ENCODE measurements at regions not wholly inside any gene's neighbourhood (a gene's known extent, or its start where the extent isn't known, plus 50 kb on each side); places are given as distances from the start of the nearest gene placed in this dataset.

GRCh38 chr22:44554411-44554810 lies 56.4 kb upstream of the RTL6 start:
- Histone ChIP-seq H3K4me3 (no peak overlapping the region), H3K27me3 (ENCODE audit: control insufficient read depth in 2 of 2, insufficient read depth in 2 of 2, low read length in 2 of 2) (peaks cover 11 to 16% of the 10 kb centered on the region in 2 experiments; a peak in 4 of 5 replicates), H3K9me1 (ENCODE audit: control insufficient read depth, insufficient read depth, low read length) (no peaks in the 10 kb centered on the region), H3K4me2 (ENCODE audit: insufficient read depth, low read length) (no peak overlapping the region), H4K20me1 (replicated peaks; ENCODE audit: control insufficient read depth, insufficient read depth, low read length) (no peaks in the 10 kb centered on the region), H3K79me2 (ENCODE audit: control insufficient read depth, insufficient read depth, low read length) (no peaks in the 10 kb centered on the region), H3K36me3 (ENCODE audit: control insufficient read depth, insufficient read depth, low read length) (no peaks in the 10 kb centered on the region), H3K27ac (ENCODE audit: extremely low read depth, low read depth, low read length) (no peak overlapping the region), H3K4me1 (replicated peaks in 1 of 2; ENCODE audit: control insufficient read depth in 2 of 2, insufficient read depth in 2 of 2, low read length in 2 of 2) (peaks cover 0 to 5% of the 10 kb centered on the region in 2 experiments; a peak in 1 of 5 replicates), H2AFZ (ENCODE audit: low read depth, low read length) (no peak overlapping the region), H3K9ac (ENCODE audit: insufficient read depth in 1 of 2, low read depth in 2 of 2, low read length in 2 of 2) (no peak overlapping the region), H3K9me3 (replicated peaks; ENCODE audit: control insufficient read depth, insufficient read depth, low read depth, low read length) (no peaks in the 10 kb centered on the region)
- ATAC-seq (no peak), FAIRE-seq (no peak), DNase-seq (ENCODE audit: extremely low read depth in 1 of 4, low spot score in 3 of 4) (no peak)
- intact Hi-C loops (cut with micrococcal nuclease) (no loop called here), in situ Hi-C loops (cut with MboI) (no loop called here)
- ChIA-PET POLR2A (interaction anchor here (0.6 kb wide), 1 partner anchor 18 kb away, joined by 3 read pairs; no protein-coding TSS in a partner anchor), CTCF (ENCODE audit: low intra/inter-chr PET ratio) (no interaction called here)
- no peak for TF ChIP-seq MEF2A (IDR thresholded peaks at IDR 0.05; ENCODE audit: control insufficient read depth, low read depth, low read length)
- WGBS (ENCODE audit: insufficient coverage, low coverage, missing lambda C conversion rate) = 2% methylated on average over 6 of the region's 7 CpGs
- no TSS peak for BruUV-seq (replicated peaks)

GRCh38 chr22:44550711-44551491 lies 52.9 kb upstream of the RTL6 start:
- no peaks in the 10 kb centered on the region for H3K79me2 ChIP-seq (ENCODE audit: control insufficient read depth, insufficient read depth, low read length)
- H3K9me1 ChIP-seq (ENCODE audit: control insufficient read depth, insufficient read depth, low read length) = no peaks in the 10 kb centered on the region
- CTCF ChIA-PET (ENCODE audit: low intra/inter-chr PET ratio) = no interaction called here
- peaks cover 0 to 5% of the 10 kb centered on the region in 2 experiments; a peak in 1 of 5 replicates for H3K4me1 ChIP-seq (replicated peaks in 1 of 2; ENCODE audit: control insufficient read depth in 2 of 2, insufficient read depth in 2 of 2, low read length in 2 of 2)
- H3K9ac ChIP-seq (ENCODE audit: insufficient read depth in 1 of 2, low read depth in 2 of 2, low read length in 2 of 2) = no peak overlapping the region
- POLR2A ChIA-PET = no interaction called here
- H3K27me3 ChIP-seq (ENCODE audit: control insufficient read depth in 2 of 2, insufficient read depth in 2 of 2, low read length in 2 of 2) = peaks cover 14 to 44% of the 10 kb centered on the region in 2 experiments; a peak in 4 of 5 replicates
- no TSS peak for BruUV-seq (replicated peaks)
- no peak for ATAC-seq
- no peaks in the 10 kb centered on the region for H3K36me3 ChIP-seq (ENCODE audit: control insufficient read depth, insufficient read depth, low read length)
- H2AFZ ChIP-seq (ENCODE audit: low read depth, low read length) = no peak overlapping the region
- H3K4me2 ChIP-seq (ENCODE audit: insufficient read depth, low read length) = no peak overlapping the region
- no peak overlapping the region for H3K4me3 ChIP-seq
- H3K27ac ChIP-seq (ENCODE audit: extremely low read depth, low read depth, low read length) = no peak overlapping the region
- WGBS (ENCODE audit: insufficient coverage, low coverage, missing lambda C conversion rate) = 0% methylated on average over 15 of the region's 22 CpGs
- in situ Hi-C loops (cut with MboI) = no loop called here
- no peak for TF ChIP-seq MLLT1 (IDR thresholded peaks at IDR 0.05)
- TF ChIP-seq ZBTB2 (IDR thresholded peaks at IDR 0.05) = no peak
- no peak for TF ChIP-seq CREM (IDR thresholded peaks at IDR 0.05; ENCODE audit: low read depth)
- no peak for DNase-seq (ENCODE audit: extremely low read depth in 1 of 4, low spot score in 3 of 4)
- no peak for FAIRE-seq
- intact Hi-C loops (cut with micrococcal nuclease) = no loop called here
- H4K20me1 ChIP-seq (replicated peaks; ENCODE audit: control insufficient read depth, insufficient read depth, low read length) = no peaks in the 10 kb centered on the region
- H3K9me3 ChIP-seq (replicated peaks; ENCODE audit: control insufficient read depth, insufficient read depth, low read depth, low read length) = no peaks in the 10 kb centered on the region

All from K562 (cell line).